ENCODE measurements at regions not wholly inside any gene's neighbourhood (a gene's known extent, or its start where the extent isn't known, plus 50 kb on each side); places are given as distances from the start of the nearest gene placed in this dataset.

GRCh38 chr10:3723766-3724165 lies 61.2 kb downstream of the KLF6 start:
- H3K4me1 Mint-ChIP-seq: no peaks in the 10 kb centered on the region
- H3K9me3 Mint-ChIP-seq: peaks cover 20% of the 10 kb centered on the region
- no peak for DNase-seq (ENCODE audit: low spot score in 2 of 2, unreplicated experiment in 2 of 2)
- no peak overlapping the region for H3K4me3 Mint-ChIP-seq
- H3K27me3 Mint-ChIP-seq (ENCODE audit: low read depth): no peaks in the 10 kb centered on the region
- no peaks in the 10 kb centered on the region for H3K36me3 Mint-ChIP-seq
- TF ChIP-seq, protein P1, sequence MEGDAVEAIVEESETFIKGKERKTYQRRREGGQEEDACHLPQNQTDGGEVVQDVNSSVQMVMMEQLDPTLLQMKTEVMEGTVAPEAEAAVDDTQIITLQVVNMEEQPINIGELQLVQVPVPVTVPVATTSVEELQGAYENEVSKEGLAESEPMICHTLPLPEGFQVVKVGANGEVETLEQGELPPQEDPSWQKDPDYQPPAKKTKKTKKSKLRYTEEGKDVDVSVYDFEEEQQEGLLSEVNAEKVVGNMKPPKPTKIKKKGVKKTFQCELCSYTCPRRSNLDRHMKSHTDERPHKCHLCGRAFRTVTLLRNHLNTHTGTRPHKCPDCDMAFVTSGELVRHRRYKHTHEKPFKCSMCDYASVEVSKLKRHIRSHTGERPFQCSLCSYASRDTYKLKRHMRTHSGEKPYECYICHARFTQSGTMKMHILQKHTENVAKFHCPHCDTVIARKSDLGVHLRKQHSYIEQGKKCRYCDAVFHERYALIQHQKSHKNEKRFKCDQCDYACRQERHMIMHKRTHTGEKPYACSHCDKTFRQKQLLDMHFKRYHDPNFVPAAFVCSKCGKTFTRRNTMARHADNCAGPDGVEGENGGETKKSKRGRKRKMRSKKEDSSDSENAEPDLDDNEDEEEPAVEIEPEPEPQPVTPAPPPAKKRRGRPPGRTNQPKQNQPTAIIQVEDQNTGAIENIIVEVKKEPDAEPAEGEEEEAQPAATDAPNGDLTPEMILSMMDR (IDR thresholded peaks at IDR 0.05; ENCODE audit: unreplicated experiment): no peak
- H3K27ac Mint-ChIP-seq: no peak overlapping the region

DNA sequence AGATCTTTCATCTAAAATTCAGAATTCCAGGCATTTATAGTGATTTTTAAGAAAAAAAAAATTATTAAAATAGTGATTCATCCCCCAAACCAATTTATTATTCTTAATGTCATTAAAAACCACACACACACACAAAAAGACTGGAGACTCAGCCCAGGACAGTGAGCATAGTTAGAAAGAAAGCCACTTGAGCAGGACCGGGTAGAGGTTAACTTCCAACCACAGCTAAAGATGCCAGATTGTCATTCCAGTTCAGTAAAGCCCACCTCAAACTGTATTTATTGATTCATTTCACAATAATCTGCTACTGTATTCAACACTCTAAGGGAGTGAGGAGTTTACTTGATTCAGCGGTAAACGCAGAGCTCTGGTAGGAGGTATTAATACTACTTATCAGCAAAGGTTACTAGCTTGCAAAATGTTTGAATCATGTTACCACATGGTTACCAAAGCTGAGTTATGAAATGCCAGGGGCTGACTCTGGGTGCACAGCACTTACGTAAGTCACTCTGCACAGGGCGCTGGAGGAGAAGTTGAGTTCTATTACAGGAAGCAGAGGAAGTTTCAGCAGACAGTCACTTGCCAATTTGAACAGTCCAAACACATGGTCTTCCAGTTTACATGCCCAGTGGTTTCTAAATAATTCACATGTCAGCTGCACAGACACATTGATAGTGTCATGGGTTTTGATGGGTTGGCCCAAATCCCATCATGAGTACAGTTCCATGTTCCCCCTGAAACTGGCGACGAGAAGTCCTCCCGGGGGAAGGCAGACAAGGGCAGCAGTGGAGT lies 64.6 kb downstream of the KLF6 start:
- Mint-ChIP-seq H3K36me3 (no peaks in the 10 kb centered on the region), H3K27me3 (ENCODE audit: low read depth) (peaks cover 5% of the 10 kb centered on the region), H3K9me3 (peaks cover 8% of the 10 kb centered on the region), H3K27ac (no peak overlapping the region), H3K4me1 (peaks cover 2% of the 10 kb centered on the region), H3K4me3 (no peak overlapping the region)
- DNase-seq (ENCODE audit: low spot score in 2 of 2, unreplicated experiment in 2 of 2): no peak
- TF ChIP-seq, protein P1 (IDR thresholded peaks at IDR 0.05; ENCODE audit: unreplicated experiment): no peak

DNA sequence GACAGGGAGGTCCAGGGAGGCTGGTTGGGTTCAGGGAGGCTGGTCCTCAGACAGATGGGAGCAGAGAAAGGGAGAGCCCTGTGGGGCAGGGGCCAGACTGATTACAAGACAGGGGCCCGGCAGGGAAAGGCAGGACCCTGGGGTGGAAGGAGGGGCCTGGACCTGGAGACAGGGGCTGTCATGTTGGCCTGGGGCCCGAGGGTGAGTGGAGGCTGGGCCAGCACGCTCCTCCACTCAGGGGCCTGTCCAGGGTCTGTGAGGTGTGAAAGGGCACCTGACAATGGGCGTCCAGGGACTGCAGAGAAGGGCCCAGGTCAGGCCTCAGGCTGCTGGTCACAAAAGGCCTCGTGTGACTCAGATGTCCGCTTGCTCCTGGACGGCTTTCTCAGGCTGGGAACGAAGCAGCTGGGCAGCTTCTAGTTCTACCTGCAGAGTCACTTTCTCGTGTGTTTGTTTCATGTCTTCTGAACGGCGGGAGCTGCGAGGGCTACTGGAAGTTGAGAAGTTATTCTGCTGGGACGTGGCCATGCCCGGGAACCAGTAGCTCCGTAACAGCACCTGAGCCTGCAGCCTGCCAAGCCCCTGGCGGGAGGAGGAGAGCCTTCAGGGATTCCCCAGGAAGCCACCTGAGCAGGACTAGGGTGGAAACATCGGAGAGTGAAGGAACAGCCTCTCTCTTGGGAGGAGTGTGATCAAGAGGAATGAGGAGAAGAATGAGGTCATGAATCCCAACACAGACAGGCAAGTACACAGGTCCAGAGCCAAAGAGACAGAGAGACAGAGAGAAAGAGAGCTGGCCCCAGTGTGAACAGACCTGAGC lies 65.8 kb downstream of the KLF6 start:
- TF ChIP-seq, protein P1 (IDR thresholded peaks at IDR 0.05; ENCODE audit: unreplicated experiment): no peak
- Mint-ChIP-seq H3K36me3 (no peaks in the 10 kb centered on the region), H3K27me3 (ENCODE audit: low read depth) (peaks cover 5% of the 10 kb centered on the region), H3K27ac (no peak overlapping the region), H3K4me1 (peaks cover 7% of the 10 kb centered on the region), H3K9me3 (no peaks in the 10 kb centered on the region), H3K4me3 (no peak overlapping the region)
- no peak for DNase-seq (ENCODE audit: low spot score in 2 of 2, unreplicated experiment in 2 of 2)

DNA sequence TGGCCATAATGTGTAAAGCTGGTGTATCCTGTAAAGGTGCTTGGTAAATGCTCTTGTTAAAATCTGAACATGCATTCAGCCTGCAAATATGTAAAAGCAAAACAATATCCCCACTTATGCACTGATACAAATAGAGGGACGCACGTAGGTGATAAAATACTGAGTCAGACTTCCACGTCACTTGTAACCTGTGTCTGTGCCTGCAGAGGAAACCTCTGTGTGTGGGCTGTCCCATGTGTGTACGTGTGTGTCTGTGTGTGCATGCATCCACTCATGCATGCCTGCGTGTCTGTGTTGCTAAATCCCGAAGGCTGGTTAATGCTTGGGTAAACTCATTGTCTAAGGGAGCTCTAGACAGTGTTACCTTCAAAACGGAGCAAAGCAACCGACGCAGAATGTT lies 68.9 kb downstream of the KLF6 start:
- Mint-ChIP-seq H3K27ac (no peak overlapping the region), H3K27me3 (ENCODE audit: low read depth) (peaks cover 5% of the 10 kb centered on the region), H3K9me3 (peaks cover 19% of the 10 kb centered on the region), H3K4me1 (peaks cover 7% of the 10 kb centered on the region), H3K4me3 (no peak overlapping the region), H3K36me3 (peaks cover 4% of the 10 kb centered on the region)
- DNase-seq (ENCODE audit: low spot score in 2 of 2, unreplicated experiment in 2 of 2): no peak
- TF ChIP-seq, protein P1 (IDR thresholded peaks at IDR 0.05; ENCODE audit: unreplicated experiment): no peak

- Mint-ChIP-seq H3K27me3 (ENCODE audit: low read depth) (peaks cover 5% of the 10 kb centered on the region), H3K4me3 (no peak overlapping the region), H3K9me3 (peaks cover 21% of the 10 kb centered on the region), H3K4me1 (peaks cover 7% of the 10 kb centered on the region), H3K36me3 (peaks cover 5% of the 10 kb centered on the region), H3K27ac (no peak overlapping the region)
- no peak for DNase-seq (ENCODE audit: low spot score in 2 of 2, unreplicated experiment in 2 of 2)
- TF ChIP-seq, protein P1 (IDR thresholded peaks at IDR 0.05; ENCODE audit: unreplicated experiment): no peak
Measured at GRCh38 chr10:3714967-3715366, 70.0 kb downstream of the KLF6 start.

Data from mesothelial cell of epicardium (in vitro differentiated cells).